ENCODE measurements at regions not wholly inside any gene's neighbourhood (a gene's known extent, or its start where the extent isn't known, plus 50 kb on each side); places are given as distances from the start of the nearest gene placed in this dataset.
"Not testable (repeated sequence)": the region's sequence is repeated elsewhere in the genome, so short reads cannot be mapped to it uniquely, and the experiment has no call there.

DNA sequence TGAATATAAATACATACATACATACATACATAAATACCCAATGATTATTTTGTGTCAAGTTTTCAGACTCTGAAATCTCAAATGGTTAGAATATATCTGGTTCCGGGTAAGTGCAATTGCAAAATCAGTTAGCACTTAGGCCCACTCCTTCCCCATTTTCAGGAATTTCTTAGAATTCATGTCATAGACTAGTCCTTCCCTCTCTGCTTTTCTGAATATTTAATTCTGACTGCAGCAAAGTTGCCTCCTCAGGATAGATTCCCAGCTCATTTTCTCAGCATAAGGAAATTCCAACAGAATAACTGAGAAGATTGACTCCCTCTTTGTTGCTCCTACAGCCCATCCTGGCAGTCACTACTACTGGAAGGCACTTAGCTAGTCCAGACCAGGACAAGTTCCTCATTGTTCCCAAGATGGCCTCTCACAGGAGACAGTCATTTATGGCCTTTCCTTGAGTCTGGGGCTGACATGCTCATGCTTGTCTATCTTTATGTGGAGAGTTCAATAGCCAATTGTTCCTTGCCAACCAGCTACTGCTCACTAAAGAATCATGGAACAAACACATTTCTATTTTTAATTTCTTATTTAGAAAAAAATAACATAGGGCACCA lies 142.9 kb upstream of the ITGB1 start:
- DNase-seq = no peak

- DNase-seq = no peak
Observed at GRCh38 chr10:33099748-33100147, 141.7 kb upstream of the ITGB1 start.

- DNase-seq = no peak
Observed at GRCh38 chr10:33098951-33099663, 141.1 kb upstream of the ITGB1 start.

DNA sequence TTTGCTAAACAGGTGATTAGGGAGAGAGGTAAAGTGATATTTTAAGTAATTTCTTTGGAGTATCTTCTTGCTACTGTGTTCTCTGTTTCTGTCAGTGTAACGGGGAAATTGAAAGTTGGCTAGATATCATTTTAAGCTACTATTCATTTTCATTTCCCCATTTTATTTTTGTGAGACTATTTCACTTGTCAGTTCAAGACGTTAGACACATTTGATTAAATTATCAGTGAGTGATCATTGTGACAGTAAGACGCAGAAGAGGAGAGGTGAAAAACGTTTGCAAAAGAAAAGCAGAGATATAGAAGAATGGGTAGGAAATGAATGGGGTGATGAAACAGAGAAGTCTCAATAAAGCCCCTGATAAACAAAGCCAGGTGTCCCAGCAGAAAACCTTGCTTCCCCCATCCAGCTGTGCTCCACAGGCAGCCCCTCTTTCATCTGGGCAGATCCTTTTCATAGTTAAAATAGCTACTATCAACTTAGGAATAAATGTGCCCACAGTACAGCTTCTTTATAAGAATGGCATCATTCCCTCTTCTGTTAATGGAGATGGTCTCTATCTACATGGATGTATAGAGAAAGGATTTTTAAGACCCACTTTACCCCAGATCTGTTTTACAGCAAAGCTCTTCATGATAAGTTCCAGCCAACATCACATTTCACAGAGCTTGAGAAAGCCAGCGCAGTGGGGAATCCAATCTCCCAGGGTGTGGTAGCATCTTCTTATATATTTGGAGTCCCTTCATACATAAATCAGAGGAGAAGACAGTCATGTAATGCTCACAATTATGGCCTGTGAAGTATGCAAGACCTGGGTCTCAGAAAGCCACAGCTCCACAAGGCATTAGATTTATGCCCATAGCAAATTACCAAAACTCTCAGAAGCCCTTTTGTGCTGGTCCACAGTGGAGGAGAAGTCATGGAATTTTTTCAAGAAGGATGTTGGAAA lies 138.1 kb upstream of the ITGB1 start:
- DNase-seq = no peak

DNA sequence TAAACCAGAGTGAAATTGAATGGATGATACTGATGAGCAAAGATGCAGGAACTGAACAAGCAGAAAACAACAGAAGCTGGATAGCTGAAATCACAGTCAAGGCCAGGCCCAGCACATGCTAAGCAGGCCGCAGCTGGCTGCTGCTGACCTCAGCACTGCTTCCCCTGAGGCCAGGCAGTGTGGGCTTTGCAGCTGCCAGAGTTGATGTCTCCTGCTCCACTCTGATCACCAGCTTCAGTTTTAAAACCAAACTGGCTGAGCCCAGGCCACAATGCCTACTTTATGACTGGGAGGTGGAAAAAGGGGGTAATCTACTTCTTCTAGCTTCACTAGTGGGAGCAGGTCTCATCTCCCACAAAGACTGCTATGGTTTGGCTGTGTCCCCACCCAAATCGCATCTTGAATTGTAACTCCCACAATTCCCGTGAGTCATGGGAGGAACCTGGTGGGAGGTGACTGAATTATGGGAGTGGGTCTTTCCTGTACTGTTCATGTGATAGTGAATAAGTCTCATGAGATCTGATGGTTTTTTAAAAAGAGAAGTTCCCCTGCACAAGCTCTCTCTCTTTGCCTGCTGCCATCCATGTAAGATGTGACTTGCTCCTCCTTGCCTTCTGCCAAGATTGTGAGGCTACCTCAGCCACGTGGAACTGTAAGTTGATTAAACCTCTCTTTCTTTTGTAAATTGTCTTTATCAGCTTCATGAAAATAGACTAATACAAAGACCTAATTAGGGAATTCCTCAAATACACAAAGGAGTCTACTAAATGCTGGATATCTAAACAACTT lies 136.4 kb upstream of the ITGB1 start:
- no peak for DNase-seq

DNA sequence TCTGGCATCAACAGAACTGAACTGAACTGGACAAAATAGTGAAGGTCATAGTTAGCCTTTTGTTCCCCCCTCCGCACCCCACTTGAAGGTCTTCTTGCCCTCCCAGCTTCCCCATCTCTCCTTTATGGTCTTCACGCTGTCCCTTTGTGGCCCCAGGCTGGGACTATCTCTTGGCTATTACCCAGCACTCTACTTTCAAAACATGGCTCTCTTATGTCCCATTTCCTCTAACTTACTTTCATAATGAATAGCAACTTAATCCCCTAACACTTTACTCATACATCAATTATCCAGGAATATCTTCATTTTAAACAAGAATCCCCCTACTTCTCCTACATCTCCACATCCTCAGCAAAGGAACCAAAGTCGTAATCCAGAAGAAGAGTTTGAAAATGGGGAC lies 135.3 kb upstream of the ITGB1 start:
- no peak for DNase-seq

GRCh38 chr10:33092596-33092995 lies 134.6 kb upstream of the ITGB1 start:
- no peak for DNase-seq

- no peak for DNase-seq
Observed at GRCh38 chr10:33091201-33091600, 133.2 kb upstream of the ITGB1 start.

- DNase-seq = no peak
Observed at GRCh38 chr10:33088990-33089389, 131.0 kb upstream of the ITGB1 start.

GRCh38 chr10:33087922-33088321 lies 129.9 kb upstream of the ITGB1 start:
- DNase-seq = no peak

DNA sequence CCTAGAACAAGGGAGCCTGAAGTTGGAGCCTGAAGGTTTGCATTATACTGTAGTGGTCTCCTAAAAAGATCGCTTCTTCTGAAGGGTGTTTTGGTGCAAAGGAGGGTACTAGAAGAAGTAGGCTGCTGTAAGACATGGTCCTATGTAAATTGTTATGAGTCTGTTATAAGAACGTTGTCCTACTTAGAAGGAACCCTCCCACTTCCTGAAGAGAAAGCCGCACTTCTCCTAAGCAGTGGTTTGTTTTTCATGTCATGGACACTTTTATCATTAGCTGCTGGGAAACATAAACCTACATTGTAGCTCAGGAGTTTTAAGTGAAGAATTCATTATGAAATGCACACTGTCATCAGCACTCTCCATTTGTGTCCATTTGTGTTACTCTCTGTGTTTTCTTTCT lies 129.1 kb upstream of the ITGB1 start:
- DNase-seq = no peak

GRCh38 chr10:33086100-33086499 lies 128.1 kb upstream of the ITGB1 start:
- DNase-seq = no peak

- no peak for DNase-seq
Observed at GRCh38 chr10:33085313-33085833, 127.3 kb upstream of the ITGB1 start.

- no peak for DNase-seq
Observed at GRCh38 chr10:33084453-33084852, 126.4 kb upstream of the ITGB1 start.

DNA sequence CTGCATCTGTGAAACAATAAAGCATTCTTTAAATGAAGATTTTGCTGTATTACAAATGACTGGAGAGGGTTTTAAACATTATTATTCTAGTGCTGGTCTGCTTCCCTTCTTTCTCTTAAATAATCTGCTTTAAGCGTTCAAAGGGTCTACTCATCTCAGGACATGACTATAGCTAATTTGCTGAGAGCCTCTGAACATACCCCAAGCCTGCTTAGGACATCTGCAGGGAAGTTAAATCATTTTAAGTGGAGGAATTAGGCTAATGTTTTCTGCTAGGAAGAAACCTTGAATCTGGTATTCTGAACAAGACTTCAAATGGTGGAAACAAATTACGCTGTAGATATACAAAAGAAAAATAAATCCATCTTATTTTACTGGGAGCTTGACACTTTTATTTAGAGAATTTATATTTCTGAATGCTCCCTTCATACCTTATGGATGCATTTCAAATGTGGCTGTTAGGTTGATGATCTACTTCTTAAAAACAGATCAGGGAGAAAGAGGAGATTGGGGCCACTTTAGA lies 124.4 kb upstream of the ITGB1 start:
- DNase-seq = no peak

GRCh38 chr10:33080467-33080866 lies 122.4 kb upstream of the ITGB1 start:
- DNase-seq = not testable (repeated sequence)

- DNase-seq = no peak
Observed at GRCh38 chr10:33074443-33074842, 116.4 kb upstream of the ITGB1 start.

DNA sequence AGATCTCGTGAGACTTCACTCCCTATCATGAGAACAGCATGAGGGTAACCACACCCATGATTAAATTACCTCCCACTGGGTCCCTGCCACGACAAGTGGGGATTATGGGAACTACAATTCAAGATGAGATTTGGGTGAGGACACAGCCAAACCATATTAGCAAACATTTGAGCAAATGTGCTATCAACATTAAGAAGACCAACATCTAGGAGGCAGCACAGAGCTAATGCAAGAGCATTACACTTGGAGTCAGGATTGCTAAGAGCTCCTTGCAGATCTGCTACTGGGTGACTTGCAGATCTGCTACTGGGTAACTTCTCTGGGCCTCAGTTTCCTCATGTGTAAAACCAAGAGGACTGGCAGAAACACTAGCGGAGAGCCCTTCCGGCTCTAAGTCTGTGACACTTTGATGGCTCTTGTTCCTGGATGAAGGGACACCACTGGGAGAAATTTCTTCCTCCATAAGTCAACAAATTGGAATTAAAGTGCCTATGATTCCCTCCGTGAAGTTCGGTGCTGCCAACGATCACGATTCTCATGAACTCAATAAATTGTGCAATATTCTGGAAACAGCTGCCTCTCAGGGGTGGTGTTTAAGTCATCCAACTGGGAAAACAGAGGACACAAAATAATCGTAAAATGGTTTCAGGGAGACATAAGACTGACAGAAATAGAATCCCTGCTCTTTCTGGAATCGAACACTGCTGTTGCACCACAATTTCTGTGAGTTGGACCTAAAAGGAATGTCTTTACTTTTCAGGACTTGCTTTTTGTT lies 115.8 kb upstream of the ITGB1 start:
- no peak for DNase-seq

DNA sequence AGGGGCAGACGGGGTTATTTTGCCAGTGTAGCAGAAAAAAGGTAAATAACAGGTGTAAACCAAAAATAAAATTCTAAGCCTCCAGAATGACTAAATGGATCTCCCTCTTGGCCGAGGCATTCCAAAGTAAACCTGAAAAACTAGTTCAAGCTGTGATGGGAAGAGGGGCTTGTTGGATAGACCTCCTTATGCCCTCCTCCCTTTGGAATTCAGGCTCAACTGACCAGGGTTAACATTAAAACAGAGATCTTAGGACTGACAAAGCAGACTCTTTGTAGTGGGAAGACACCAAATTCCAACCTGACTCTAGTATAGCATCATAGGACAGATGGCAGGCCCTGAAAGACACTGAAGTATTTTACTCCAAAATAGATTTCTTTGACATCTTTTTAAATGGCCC lies 113.8 kb upstream of the ITGB1 start:
- no peak for DNase-seq

DNA sequence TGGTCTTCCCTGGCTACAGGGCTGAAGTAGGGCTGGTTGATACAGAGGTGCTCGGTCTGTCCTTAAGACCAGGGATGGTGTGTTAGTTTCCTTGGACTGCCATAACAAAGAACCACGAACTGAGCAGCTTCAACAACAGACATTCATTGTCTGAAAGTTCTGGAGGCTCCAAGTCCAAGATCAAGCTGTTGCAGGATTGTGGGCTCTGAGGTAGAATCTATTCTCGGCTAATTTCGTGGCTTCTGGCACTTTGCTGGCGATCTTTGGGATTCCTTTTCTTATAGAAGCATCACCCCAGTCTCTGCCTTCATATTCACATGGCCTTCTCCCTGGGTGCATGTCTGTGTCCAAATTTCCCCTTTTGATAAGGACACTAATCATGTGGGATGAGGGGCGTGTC lies 112.1 kb upstream of the ITGB1 start:
- no peak for DNase-seq

- no peak for DNase-seq
Observed at GRCh38 chr10:33067917-33068316, 109.9 kb upstream of the ITGB1 start.

GRCh38 chr10:33067481-33067880 lies 109.5 kb upstream of the ITGB1 start:
- DNase-seq = no peak

Measured in NCI-H510A treated with DMSO at 0.1 percent for 48 hours (cell line).